HEK293 (cell line): ENCODE measurements at regions not wholly inside any gene's neighbourhood (a gene's known extent, or its start where the extent isn't known, plus 50 kb on each side); places are given as distances from the start of the nearest gene placed in this dataset.

Source experiments
- CTCF ChIA-PET: fragments of 350-600 bp; formaldehyde crosslinking; extraction: SDS; loops from one replicate; lab custom pipeline; 2021; ENCODE audit warnings: antibody characterized with exemption; lab: Yijun Ruan, JAX
- POLR2A ChIA-PET: fragments of 300-600 bp; formaldehyde crosslinking; extraction: SDS; loops from one replicate; lab custom pipeline; 2020; ENCODE audit warnings: antibody characterized with exemption, inconsistent platforms; lab: Yijun Ruan, JAX
- H3K27ac ChIP-seq: fragments of 200-500 bp; sonication (Bioruptor generic); 2 replicates; pipeline ENCODE4 v1.5.1; 2014; ENCODE audit warnings: low read depth, low read length, control low read depth, inconsistent platforms; ENCODE audit errors: extremely low read depth
- H3K36me3 ChIP-seq, 2 experiments: fragments of 200-500 bp in 1 of 2; sonication (Bioruptor generic) in 1 of 2; 1 replicate in 1 of 2; 2 replicates in 1 of 2; pipeline ENCODE4 v1.5.1; 2014 to 2017; ENCODE audit warnings: inconsistent platforms in 2 of 2, low read length in 2 of 2; ENCODE audit not compliant: control insufficient read depth in 2 of 2, insufficient read depth in 1 of 2
- H3K4me1 ChIP-seq: fragments of 200-500 bp; sonication (Bioruptor generic); 2 replicates; pipeline ENCODE4 v1.5.1; 2014; ENCODE audit warnings: mild to moderate bottlenecking, low read length, inconsistent platforms; ENCODE audit not compliant: control insufficient read depth, insufficient read depth
- H3K4me3 ChIP-seq: 2 replicates; pipeline ENCODE4 v1.5.1; 2011; ENCODE audit warnings: low read depth, mild to moderate bottlenecking, control low read depth, low read length, moderate library complexity
- H3K9me3 ChIP-seq: fragments of 200-500 bp; sonication (Bioruptor generic); 2 replicates; pipeline ENCODE4 v1.5.1; 2014; ENCODE audit warnings: low read depth, low read length, inconsistent platforms; ENCODE audit not compliant: control insufficient read depth, insufficient read depth
- GLI2 ChIP-seq: fragments of 450-650 bp; formaldehyde crosslinking; IDR thresholded peaks from 2 replicates; pipeline ENCODE4; 2017; ENCODE audit warnings: missing biosample characterization, missing genetic modification characterization, low read depth, borderline replicate concordance
- KLF8 ChIP-seq: fragments of 450-650 bp; formaldehyde crosslinking; IDR thresholded peaks from 2 replicates; pipeline ENCODE4 v1.5.1; 2016; ENCODE audit warnings: missing biosample characterization, missing genetic modification characterization
- PRDM10 ChIP-seq: fragments of 450-650 bp; formaldehyde crosslinking; IDR thresholded peaks from 2 replicates; pipeline ENCODE4 v1.5.1; 2016; ENCODE audit warnings: missing biosample characterization, missing genetic modification characterization
- SP2 ChIP-seq: fragments of 450-650 bp; formaldehyde crosslinking; IDR thresholded peaks from 2 replicates; pipeline ENCODE4 v1.5.1; 2016; ENCODE audit warnings: missing biosample characterization, missing genetic modification characterization
- ZBTB10 ChIP-seq: fragments of 450-650 bp; formaldehyde crosslinking; IDR thresholded peaks from 2 replicates; pipeline ENCODE4 v1.5.1; 2016; ENCODE audit warnings: missing biosample characterization, missing genetic modification characterization
- ZBTB17 ChIP-seq: fragments of 450-650 bp; formaldehyde crosslinking; IDR thresholded peaks from 2 replicates; pipeline ENCODE4 v1.5.1; 2016; ENCODE audit warnings: missing biosample characterization, missing genetic modification characterization
- ZNF10 ChIP-seq: fragments of 450-650 bp; formaldehyde crosslinking; IDR thresholded peaks from 2 replicates; pipeline ENCODE4 v1.5.1; 2017; ENCODE audit warnings: missing biosample characterization, missing genetic modification characterization
- ZNF140 ChIP-seq: fragments of 450-650 bp; formaldehyde crosslinking; IDR thresholded peaks from 2 replicates; pipeline ENCODE4 v1.5.1; 2016; ENCODE audit warnings: missing biosample characterization, missing genetic modification characterization
- ZNF155 ChIP-seq: fragments of 450-650 bp; formaldehyde crosslinking; IDR thresholded peaks from 2 replicates; pipeline ENCODE4 v1.5.1; 2016; ENCODE audit warnings: missing biosample characterization, missing genetic modification characterization
- ZNF311 ChIP-seq: fragments of 450-650 bp; formaldehyde crosslinking; IDR thresholded peaks from 2 replicates; pipeline ENCODE4 v1.5.1; 2017; ENCODE audit warnings: missing biosample characterization, missing genetic modification characterization, borderline replicate concordance
- ZNF324 ChIP-seq: fragments of 450-650 bp; formaldehyde crosslinking; IDR thresholded peaks from 2 replicates; pipeline ENCODE4 v1.5.1; 2016; ENCODE audit warnings: missing biosample characterization, missing genetic modification characterization
- ZNF350 ChIP-seq: fragments of 450-650 bp; formaldehyde crosslinking; IDR thresholded peaks from 2 replicates; pipeline ENCODE4 v1.5.0; 2017; ENCODE audit warnings: missing biosample characterization, mild to moderate bottlenecking, missing genetic modification characterization
- ZNF473 ChIP-seq: fragments of 450-650 bp; formaldehyde crosslinking; IDR thresholded peaks from 2 replicates; pipeline ENCODE4 v1.5.1; 2017; ENCODE audit warnings: missing biosample characterization, missing genetic modification characterization
- ZNF510 ChIP-seq: fragments of 450-650 bp; formaldehyde crosslinking; IDR thresholded peaks from 2 replicates; pipeline ENCODE4 v1.5.1; 2018; ENCODE audit warnings: mild to moderate bottlenecking, missing genetic modification characterization, missing biosample characterization; ENCODE audit not compliant: insufficient replicate concordance
- ZNF580 ChIP-seq: fragments of 450-650 bp; formaldehyde crosslinking; IDR thresholded peaks from 2 replicates; pipeline ENCODE4 v1.5.1; 2016; ENCODE audit warnings: missing biosample characterization, missing genetic modification characterization
- ZNF654 ChIP-seq: fragments of 450-650 bp; formaldehyde crosslinking; IDR thresholded peaks from 2 replicates; pipeline ENCODE4 v1.5.1; 2016; ENCODE audit warnings: low read depth, missing biosample characterization, missing genetic modification characterization
- ZNF777 ChIP-seq: fragments of 450-650 bp; formaldehyde crosslinking; IDR thresholded peaks from 2 replicates; pipeline ENCODE4 v1.5.1; 2017; ENCODE audit warnings: missing biosample characterization, missing genetic modification characterization, borderline replicate concordance
- ZNF830 ChIP-seq: fragments of 450-650 bp; IDR thresholded peaks from 2 replicates; pipeline ENCODE4 v1.5.0; 2018; ENCODE audit warnings: missing biosample characterization, missing genetic modification characterization, low read depth, mild to moderate bottlenecking, moderate library complexity
- ZNF843 ChIP-seq: fragments of 450-650 bp; formaldehyde crosslinking; IDR thresholded peaks from 2 replicates; pipeline ENCODE4 v1.5.1; 2016; ENCODE audit warnings: missing biosample characterization, missing genetic modification characterization
- ZSCAN18 ChIP-seq: fragments of 450-650 bp; formaldehyde crosslinking; IDR thresholded peaks from 2 replicates; pipeline ENCODE4 v1.5.1; 2016; ENCODE audit warnings: missing biosample characterization, missing genetic modification characterization
- ZXDB ChIP-seq: fragments of 450-650 bp; formaldehyde crosslinking; IDR thresholded peaks from 2 replicates; pipeline ENCODE4 v1.5.1; 2016; ENCODE audit warnings: missing biosample characterization, missing genetic modification characterization
- TF ChIP-seq, protein P1 (sequence below): fragments of 450-650 bp; formaldehyde crosslinking; IDR thresholded peaks from 2 replicates; pipeline ENCODE4 v1.5.1; 2016; ENCODE audit warnings: missing biosample characterization, missing genetic modification characterization, borderline replicate concordance
- TF ChIP-seq, protein P2 (sequence below): fragments of 450-650 bp; formaldehyde crosslinking; IDR thresholded peaks from 2 replicates; pipeline ENCODE4 v1.5.1; 2016; ENCODE audit warnings: missing biosample characterization, missing genetic modification characterization

DNA sequence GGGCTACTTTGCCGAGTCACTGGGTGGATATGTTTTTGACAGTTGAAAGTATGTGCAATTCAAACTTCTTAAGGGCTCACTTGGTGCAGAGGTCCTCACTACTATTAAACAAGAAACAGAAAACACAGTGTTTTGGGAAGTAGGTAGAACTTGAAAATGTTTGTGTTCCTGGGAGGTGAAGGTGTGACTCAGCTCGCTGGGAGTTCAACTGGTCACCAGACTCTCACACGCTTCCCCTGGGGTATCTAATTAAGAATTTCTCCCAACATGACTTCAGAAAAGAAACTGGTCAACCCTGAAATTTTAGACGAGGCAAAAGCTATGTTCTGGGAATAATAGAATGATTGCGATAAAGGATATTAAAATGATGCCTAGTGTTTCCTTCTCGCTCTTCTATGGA is 1039.8 kb upstream of the SEMA6D start:
- no peaks in the 10 kb centered on the region for H3K36me3 ChIP-seq
- TF ChIP-seq GLI2 (tag by site-specific recombination) (no peak), ZNF140 (tag by site-specific recombination) (no peak), ZNF830 (no peak), ZBTB17 (tag by site-specific recombination) (no peak), ZNF510 (tag by site-specific recombination) (no peak), ZSCAN18 (tag by site-specific recombination) (no peak), ZXDB (tag by site-specific recombination) (no peak), KLF8 (tag by site-specific recombination) (no peak), ZNF10 (tag by site-specific recombination) (no peak), ZNF473 (tag by site-specific recombination) (no peak), ZNF324 (no peak)
- no peaks in the 10 kb centered on the region for H3K4me1 ChIP-seq
- no peak overlapping the region for H3K27ac ChIP-seq
- POLR2A ChIA-PET = no interaction called here
- H3K9me3 ChIP-seq = no peaks in the 10 kb centered on the region
- CTCF ChIA-PET = no interaction called here
- no peak overlapping the region for H3K4me3 ChIP-seq

DNA sequence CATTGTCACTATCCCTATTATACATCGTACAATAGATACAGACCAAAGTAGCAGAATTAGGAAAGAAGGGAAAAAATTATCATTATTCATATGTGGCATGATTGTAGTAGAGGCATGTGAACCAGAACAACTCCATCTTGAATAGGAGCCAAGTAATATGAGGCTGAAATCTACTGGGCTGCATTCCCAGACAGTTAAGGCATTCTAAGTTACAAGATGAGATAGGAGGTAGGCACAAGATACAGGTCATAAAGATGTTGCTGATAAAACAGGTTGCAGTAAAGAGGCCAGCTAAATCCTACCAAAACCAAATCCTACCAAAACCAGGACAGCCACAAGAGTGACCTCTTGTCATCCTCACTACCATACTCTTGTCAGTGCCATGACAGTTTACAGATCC is 1035.4 kb upstream of the SEMA6D start:
- Histone ChIP-seq H3K4me3 (no peak overlapping the region), H3K27ac (no peak overlapping the region), H3K4me1 (no peaks in the 10 kb centered on the region), H3K36me3 (no peaks in the 10 kb centered on the region), H3K9me3 (no peaks in the 10 kb centered on the region)
- TF ChIP-seq, protein P1, sequence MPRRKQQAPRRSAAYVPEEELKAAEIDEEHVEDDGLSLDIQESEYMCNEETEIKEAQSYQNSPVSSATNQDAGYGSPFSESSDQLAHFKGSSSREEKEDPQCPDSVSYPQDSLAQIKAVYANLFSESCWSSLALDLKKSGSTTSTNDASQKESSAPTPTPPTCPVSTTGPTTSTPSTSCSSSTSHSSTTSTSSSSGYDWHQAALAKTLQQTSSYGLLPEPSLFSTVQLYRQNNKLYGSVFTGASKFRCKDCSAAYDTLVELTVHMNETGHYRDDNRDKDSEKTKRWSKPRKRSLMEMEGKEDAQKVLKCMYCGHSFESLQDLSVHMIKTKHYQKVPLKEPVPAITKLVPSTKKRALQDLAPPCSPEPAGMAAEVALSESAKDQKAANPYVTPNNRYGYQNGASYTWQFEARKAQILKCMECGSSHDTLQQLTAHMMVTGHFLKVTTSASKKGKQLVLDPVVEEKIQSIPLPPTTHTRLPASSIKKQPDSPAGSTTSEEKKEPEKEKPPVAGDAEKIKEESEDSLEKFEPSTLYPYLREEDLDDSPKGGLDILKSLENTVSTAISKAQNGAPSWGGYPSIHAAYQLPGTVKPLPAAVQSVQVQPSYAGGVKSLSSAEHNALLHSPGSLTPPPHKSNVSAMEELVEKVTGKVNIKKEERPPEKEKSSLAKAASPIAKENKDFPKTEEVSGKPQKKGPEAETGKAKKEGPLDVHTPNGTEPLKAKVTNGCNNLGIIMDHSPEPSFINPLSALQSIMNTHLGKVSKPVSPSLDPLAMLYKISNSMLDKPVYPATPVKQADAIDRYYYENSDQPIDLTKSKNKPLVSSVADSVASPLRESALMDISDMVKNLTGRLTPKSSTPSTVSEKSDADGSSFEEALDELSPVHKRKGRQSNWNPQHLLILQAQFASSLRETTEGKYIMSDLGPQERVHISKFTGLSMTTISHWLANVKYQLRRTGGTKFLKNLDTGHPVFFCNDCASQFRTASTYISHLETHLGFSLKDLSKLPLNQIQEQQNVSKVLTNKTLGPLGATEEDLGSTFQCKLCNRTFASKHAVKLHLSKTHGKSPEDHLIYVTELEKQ (tag by site-specific recombination) = no peak
- no peak for TF ChIP-seq ZNF155 (tag by site-specific recombination)
- TF ChIP-seq SP2 = no peak
- no peak for TF ChIP-seq ZNF350 (tag by site-specific recombination)
- no peak for TF ChIP-seq ZBTB10 (tag by site-specific recombination)
- TF ChIP-seq, protein P2, sequence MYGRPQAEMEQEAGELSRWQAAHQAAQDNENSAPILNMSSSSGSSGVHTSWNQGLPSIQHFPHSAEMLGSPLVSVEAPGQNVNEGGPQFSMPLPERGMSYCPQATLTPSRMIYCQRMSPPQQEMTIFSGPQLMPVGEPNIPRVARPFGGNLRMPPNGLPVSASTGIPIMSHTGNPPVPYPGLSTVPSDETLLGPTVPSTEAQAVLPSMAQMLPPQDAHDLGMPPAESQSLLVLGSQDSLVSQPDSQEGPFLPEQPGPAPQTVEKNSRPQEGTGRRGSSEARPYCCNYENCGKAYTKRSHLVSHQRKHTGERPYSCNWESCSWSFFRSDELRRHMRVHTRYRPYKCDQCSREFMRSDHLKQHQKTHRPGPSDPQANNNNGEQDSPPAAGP = no peak
- TF ChIP-seq ZNF311 (tag by site-specific recombination) = no peak
- TF ChIP-seq PRDM10 (tag by site-specific recombination) = no peak
- TF ChIP-seq ZNF580 (tag by site-specific recombination) = no peak
- no peak for TF ChIP-seq ZNF843 (tag by site-specific recombination)
- TF ChIP-seq ZNF777 = no peak
- no peak for TF ChIP-seq ZNF654
- POLR2A ChIA-PET = no interaction called here
- CTCF ChIA-PET = no interaction called here
